HL-60/S4 treated with retinoic acid at 250 ng/mL for 4 days and 3 days (cell line): ENCODE measurements at regions not wholly inside any gene's neighbourhood (a gene's known extent, or its start where the extent isn't known, plus 50 kb on each side); places are given as distances from the start of the nearest gene placed in this dataset.

Experiments
- in situ Hi-C: fragments of 300-500 bp; cut with MboI; formaldehyde crosslinking; loops from 2 replicates; pipeline ENCODE4 v1.7.0; 2022; ENCODE audit warnings: low sequenced_read_pairs

DNA sequence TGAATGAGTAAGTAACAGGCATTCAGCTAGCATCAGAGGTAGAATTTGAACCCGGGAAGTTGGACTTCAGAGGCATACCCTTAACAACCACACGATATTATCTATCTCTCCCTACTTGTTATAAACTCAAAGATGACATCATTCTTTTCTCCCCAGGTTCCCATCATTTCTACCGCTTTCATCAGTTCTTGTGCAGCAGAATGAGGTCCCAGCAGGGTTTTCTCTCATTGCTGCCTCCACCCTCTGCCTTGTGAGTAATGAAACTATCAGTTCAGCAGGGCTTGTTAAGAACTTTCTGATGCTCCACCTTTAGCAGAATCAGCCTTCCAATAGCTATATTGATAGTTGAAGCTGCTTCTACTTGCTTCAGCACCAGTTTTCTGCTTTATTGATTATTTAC lies 487.5 kb upstream of the KCNMB2 start:
- in situ Hi-C loops, result no loop called here

DNA sequence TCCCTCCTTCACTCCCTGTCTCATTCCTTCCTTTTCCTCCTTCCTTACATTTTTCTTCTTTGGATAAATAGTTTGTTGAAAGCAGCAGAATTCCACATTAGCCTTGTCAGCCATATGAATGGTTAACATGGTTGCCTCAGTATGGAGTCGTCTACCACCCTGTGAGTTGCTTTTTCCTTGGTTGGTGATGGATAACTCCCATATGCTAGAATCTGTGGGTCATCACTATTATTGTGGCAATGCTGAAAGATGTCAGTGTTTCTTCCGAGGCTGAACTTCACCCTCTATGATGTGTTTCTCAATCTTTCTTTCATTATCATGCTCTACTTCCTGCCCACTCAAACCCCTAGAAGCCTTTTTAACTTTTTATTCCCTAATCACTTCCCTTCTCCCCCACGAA lies 481.8 kb upstream of the KCNMB2 start:
- in situ Hi-C loops, result no loop called here

DNA sequence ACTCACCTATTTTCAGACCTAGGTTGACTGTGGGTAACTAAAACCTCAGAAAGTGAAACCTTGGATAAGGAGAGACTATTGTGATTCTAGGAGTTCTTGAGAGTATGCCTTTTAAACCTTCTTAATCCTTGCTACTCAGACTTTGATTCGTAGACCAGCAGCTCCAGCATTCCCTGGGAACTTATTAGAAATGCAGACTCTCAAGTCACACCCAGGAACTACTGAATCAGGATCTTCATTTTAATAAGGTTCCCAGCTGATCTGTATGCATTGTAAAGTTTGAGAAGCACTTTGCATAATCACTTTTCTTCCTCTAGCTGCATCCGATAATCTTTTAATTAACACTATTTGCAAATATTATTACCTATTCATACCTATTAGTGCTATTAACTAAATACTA lies 480.3 kb upstream of the KCNMB2 start:
- in situ Hi-C loops, result no loop called here

DNA sequence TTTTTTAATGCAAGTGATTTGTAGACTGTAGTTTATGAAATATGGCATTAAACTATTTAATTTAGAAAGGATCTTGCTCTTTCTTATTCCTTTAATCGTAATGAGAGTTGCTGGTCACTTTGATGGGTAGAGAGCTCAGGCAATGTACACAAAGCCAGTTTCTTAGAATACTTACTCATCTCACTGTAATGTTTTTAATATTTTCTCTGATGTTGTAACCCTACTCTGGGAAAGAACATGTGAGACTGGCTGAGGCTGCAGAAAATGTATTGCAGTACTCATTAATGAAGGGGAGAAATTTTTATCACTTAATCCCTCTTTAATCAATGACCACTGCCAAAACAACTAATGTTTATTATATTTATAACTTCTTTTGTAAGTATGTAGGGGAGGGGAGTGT lies 479.4 kb upstream of the KCNMB2 start:
- in situ Hi-C loops, result no loop called here

DNA sequence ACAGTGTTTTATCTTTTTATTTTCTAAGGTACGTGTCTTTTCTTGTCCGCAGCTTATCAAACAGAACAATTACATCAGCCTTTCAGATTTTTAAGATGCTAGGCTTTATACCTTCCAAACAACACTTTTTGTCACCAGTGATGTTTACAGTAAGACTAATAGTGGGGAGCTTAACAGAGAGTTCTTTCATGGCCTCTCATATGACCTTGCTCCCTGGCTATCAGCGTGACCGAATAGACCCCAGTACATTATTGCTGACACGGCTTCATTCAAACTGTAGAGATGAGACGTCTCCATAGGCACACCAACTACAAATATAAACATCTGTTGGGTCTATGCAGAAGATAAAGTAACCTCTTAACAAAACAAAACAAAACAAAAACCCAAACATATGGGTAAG lies 477.6 kb upstream of the KCNMB2 start:
- in situ Hi-C loops, result no loop called here

DNA sequence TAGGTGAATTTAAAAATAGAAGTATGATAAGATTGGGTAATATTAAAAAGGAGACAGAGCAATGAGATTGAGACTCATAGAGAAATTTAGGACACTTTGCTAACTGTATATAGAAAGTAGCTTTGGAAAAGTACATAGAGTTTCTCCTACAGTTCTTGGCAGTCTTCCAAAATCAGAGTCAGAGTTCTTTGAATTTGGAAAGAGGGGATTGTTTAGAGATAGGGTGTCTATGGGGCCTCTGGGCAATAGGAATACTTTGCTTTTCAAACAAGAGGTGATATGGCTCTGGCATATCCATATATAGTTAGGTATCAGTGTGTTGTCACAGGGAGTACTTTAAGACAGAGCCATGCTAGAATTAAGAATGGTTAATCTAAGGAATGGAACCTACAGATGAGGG lies 477.1 kb upstream of the KCNMB2 start:
- in situ Hi-C loops, result no loop called here

DNA sequence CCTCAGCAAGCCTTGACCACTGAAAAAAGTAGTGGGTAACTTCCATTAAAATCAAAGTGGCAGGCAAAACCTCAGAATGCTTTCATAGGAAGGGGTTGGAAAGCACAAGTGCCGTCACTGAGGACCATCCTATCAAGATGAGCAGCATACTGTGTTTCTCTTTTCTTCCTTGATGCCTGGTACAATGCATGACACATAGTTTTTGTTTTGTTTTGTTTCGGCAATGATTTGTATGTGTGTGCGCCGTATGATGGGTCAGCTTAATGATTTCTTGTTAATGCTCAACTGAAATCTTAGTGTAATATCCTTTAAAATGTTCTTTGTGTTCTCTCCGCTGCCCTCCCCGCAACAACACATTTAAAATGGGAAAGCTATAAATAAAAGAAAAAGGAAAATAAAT lies 476.4 kb upstream of the KCNMB2 start:
- in situ Hi-C loops, result no loop called here

DNA sequence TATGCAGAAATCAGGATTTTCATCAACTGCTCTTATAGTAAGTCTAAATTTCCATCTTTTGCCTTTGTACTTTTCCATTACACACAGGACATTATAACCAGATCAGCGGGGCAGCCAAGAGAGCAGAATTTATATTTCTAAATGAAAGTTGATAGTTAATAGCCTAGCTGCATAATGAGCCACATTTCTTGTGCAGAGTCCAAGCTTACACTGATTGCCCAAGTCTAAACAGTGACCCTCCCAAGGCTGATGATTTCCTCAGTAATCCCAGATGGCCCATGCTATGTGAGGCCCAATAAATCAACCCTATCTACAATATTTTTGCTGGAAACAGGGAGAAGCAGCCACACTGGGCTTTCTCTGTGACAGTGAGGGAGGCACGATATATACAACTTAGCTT lies 475.8 kb upstream of the KCNMB2 start:
- in situ Hi-C loops, result no loop called here

DNA sequence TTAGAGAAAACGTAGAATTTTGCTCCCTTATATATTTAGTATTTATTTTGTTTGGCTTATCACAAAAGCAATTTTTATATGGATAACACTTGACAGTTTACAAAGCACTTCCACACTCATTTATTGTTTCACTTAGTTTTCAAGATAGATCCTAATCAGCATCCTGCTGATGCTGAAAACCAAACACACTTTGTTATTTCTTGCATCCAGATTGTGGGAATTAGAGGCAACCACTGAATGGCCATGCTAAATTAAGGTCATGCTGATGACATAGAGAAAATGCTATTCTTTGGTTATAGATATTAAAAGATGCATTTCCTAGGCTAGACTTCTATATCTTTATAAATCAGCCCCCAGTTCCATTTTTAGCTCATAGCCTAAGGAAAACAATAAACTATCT lies 474.1 kb upstream of the KCNMB2 start:
- in situ Hi-C loops, result no loop called here

DNA sequence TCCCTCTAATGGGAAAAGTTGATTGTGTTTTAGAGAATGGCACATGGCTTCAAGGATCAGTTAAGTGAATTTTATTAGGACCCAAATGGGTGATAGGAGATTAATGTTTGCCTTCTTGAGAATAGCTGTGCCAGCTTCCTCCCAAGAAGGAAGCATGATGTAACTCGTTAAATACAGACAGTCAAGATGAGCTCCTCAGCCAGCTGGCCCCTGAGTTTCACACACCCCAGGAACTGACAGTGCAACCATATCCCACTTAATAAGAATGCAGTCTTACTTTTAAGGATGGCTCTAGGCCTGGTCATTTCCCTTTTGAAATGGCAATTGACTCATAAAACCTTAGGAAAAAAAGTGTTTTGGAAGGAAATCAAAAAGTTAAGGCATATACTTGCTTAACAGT lies 472.8 kb upstream of the KCNMB2 start:
- in situ Hi-C loops, result no loop called here

DNA sequence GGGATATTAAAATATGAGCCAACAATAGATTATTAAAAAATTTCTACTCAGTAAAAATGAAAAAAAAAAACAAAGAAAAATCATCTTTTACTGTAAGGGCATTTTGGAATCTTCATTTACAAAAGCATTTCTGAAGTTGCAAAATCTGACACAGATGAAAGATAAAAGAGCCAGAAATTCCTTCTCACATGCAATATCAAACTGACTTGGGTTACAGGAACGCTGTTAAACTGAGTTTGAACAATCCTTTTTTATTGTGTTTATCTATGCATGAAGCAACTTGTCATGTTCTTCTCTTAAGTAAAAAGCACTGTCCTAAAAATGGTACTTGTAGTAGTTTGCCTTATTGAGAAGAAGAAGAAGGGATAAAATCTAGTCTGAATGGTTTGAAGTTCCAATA lies 468.5 kb upstream of the KCNMB2 start:
- in situ Hi-C loops, result no loop called here

DNA sequence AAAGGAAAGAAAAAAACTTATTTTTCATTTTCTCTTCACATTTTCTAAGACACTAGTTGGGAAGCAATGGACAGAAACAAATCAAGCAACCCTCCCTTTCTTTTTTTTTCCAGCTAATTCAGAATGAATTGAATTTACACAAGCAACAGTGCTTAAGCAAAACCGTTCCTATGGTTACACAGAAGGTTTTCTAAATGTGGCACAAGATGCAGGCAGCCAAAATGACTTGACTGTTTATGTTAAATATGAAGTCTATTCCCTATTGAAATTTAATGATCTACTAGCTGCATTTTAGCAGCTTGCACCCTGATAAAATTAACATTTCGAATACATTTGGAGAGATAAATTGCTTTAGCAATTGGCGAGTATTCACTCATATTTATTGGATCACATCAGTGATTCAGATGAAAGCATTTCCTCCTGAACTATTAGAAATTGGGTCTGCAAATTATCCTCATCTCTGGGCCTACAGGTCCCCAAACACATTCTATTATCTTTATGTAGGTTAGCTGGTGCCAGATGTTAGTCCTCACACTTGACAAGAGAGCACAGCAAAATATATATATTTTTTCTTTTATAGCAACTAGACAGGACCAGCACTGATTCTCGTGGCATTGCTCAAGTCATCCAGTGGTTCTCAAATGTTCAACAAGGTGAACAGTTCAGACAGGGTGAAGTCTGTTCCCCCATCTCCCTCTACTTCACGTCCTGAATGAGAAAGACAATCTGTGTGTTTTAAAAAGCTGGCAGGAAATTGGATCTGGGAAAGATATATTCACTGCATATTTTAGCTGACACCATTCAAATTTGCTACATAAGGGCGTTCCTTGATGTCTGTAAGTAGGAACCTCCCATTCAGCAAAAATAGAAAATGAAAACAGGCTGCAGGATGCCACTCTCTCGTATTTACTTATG lies 463.6 kb upstream of the KCNMB2 start:
- in situ Hi-C loops, result no loop called here

DNA sequence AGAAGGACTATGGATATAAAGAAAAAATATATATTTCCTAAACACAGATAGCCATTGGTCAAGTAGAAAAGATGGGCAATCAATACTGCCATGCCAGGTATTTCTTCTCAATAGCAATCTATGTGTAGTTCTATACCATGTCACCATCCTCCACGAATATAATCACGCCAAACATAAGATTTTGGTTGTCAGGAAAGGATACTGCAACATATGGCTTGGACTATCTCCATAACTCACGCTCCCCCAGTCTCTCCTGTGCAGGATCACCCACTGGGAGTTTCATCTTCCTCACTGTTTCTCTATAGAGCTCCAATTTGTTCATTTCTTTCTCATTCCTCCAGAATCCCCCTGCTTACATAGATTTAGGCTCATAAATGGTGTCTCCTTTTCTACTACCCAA lies 462.9 kb upstream of the KCNMB2 start:
- in situ Hi-C loops, result no loop called here

DNA sequence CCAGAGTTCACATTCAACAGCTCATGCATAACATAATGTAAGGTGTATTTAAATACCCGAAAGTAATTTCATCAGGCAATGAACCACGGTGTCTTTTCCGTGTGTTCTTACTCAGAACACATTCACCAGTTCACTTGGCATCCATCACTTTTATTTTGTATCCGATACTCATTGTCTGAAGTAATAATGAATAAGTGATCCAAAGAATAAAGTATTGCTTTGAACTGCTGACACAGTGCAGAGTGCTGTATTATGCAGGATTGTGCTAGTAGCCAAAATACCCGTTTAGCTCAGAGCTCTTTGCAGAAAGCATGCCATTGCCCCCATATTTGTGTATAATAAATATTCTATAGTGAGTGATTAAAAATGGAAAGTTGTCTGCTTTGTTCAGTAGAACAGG lies 460.9 kb upstream of the KCNMB2 start:
- in situ Hi-C loops, result no loop called here

DNA sequence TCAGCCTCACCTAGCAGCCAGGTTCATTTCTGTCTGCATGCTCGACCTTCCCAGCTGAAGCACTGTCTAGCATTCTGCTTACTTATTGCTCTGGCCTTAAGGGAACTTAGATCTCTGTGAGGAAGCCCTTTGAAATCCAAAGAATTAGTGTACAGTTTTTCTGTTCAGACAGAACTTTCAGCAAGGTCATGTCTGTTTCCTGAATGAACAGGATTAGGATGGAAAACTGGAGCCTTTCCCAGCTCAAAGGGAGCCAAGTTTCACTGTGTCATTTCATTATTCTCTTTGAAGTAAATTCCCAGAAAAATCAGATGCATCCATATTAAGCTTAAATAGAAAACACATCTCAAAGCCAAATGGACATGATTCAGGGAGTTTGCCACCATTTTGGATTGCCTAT lies 457.3 kb upstream of the KCNMB2 start:
- in situ Hi-C loops, result no loop called here

DNA sequence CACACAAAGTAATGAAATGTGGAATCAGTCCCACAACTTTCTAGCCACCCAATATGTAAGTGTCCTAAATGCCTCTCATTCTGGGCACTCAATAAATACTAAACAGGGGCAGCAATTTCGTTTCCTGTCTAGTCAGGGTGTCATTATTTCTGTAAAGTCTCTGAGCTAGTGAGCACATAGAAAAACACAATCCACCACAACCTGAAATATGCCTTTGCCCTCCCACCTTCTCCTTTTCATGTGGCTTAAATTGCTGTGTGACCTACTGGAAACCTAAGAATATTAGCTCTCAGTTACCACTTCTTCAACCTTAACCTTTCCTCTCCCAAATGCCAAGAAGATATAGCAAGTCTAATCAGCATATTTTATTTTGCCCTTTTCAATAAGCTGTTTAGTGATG lies 456.3 kb upstream of the KCNMB2 start:
- in situ Hi-C loops, result no loop called here

DNA sequence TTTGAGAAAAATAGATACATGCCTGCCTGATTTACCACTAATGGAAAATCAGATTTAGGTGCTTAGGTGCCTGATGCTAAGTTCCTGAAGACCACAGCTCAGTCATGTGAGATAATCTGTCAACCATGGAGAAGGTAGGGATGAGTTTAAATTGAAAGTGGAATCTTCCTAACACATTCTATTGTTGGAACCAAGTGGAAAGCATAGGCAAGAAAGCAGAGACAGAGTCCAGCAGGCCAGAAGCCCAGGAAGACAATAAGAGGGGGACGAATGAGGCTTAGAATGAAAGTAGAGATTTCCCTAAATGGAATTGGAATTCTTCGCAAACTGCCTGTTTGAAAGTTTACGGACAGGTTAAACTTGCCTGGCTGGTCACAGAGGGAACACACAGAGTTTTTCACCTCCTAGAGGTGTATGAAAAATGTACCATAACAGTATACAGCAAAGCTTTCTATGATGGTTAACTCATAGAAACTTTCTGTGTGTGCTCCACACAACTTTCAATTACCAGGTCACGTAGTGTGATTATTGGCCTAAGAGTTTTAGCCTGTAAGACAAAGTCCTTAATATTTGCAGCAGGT lies 453.8 kb upstream of the KCNMB2 start:
- in situ Hi-C loops, result no loop called here

DNA sequence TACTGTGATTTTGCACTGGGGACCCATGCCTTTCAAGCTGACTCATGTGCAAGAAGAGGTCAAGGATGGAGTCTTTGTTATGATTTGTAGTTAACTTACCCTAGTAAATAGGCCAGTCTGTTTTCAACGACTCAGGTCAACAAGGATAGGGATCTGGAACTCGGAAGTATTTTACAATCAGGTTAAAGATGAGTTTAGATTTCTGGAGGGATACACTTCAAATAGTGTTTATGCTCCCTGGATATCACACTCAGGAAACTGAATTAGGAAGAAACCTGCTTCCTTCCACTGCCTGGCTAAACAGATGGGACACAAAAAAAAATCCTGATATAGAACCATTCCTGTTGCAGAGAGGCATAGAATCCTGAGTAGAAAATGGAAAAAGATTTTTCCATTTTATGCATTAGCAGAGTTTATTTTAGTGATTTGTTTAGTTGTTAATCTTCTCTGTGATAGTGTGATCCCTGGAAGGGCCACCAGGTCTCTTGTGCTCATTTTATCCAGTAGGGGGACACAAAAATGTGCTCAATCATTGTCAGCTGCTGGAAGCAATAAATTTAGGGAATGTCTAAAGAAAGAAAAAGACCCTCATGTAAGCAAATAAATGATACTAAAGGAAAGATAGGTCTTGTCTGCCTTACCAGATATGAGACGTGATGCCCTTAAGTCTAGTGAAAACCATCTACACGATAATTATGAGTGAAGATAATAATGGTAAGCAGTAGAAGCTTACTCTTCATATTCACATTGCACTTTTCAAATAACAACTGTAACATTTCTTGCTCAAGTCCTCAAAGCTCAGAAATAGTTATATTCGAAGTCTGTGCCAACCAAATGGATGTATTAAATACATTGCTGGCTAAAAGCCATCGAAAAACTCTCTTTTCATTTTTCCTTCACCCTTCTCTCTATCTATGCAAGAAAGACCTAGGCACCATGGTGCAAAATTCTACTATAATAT lies 452.1 kb upstream of the KCNMB2 start:
- in situ Hi-C loops, result no loop called here

DNA sequence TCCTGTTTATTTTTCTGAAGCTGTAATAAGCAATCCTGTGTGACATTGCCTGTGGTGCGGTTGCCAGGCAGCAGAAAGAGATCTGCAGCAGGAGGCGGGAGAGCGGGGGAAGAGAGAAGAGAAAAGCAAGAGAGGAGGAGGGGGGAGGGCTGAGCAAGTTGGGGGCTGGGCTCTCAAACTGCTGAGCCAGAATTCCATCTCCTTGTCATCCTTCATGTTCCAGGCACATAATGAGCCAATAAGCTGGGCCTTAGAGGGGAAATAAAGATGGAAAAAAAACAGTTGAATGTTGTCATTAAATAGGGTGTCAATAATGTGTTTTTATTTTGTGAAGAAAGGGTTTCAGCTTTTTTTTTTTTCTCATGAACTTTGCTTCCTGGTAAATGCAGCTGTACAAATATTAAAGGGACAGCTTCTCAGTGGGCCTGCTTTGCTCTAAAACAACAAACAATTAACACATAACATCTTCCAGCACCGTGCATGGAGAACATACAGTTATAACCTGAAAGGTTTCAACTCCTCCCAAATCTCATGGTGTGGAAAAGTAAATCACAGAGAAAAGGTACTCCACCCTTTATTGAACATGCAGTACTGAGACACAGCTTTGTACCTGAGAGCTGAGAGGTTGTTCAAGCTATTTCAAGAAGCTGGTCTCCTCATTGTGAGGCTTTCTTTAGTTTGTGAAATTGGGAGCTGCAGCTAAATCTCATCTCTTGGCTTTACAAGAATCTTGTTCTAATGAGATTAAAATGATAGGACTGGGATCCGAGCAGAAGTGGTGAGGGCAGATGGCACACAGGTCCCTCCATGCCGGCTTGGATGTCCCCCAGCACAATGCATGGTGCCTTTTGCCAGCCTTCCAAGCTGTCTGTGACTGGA lies 451.1 kb upstream of the KCNMB2 start:
- in situ Hi-C loops, result no loop called here

DNA sequence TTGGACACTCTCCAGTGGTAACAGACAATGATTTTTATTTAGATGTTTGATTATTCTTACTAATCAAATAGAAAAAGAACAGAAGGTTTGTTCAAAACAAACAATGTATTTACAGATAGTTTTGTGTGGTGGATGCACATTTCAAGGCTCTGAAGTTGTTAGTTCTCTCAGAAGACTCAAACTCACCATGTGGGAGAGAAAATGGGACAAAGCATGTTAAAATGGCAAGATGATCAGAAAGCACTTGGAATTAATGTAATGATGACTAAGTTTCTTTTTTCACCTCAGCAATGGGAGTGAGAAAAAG lies 450.5 kb upstream of the KCNMB2 start:
- in situ Hi-C loops, result no loop called here
